ENCODE measurements at regions not wholly inside any gene's neighbourhood (a gene's known extent, or its start where the extent isn't known, plus 50 kb on each side); places are given as distances from the start of the nearest gene placed in this dataset.

DNA sequence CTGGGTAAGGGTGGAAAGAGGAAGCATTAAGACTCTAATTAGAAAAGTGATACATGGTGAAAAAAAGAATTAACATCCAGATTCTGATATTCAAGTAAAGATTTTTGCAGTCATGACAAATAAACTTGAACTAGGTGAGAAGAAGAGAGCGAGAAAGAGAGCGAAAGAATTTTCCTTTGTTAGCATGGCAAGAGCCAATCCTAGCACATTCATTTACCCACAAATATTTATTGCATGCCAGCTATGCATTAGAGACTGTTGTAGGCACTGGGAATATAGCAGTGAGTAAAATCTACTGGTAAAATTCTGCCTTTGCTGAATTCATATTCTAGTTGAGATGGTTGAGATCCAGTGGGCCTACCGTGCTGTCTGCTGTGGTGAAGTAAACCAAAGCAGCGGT, 177.9 kb upstream of the DPH6 start:
- H3K27ac Mint-ChIP-seq (ENCODE audit: unreplicated experiment): peak overlapping the region; percentile 74
- H3K9me3 Mint-ChIP-seq (ENCODE audit: unreplicated experiment): no peaks in the 10 kb centered on the region
- H3K36me3 Mint-ChIP-seq (ENCODE audit: low read depth, unreplicated experiment): no peaks in the 10 kb centered on the region
- no peaks in the 10 kb centered on the region for H3K79me2 ChIP-seq (ENCODE audit: insufficient read depth, low read length)
- no peak overlapping the region for H3K4me2 ChIP-seq (ENCODE audit: low read length)
- TF ChIP-seq, protein P1, sequence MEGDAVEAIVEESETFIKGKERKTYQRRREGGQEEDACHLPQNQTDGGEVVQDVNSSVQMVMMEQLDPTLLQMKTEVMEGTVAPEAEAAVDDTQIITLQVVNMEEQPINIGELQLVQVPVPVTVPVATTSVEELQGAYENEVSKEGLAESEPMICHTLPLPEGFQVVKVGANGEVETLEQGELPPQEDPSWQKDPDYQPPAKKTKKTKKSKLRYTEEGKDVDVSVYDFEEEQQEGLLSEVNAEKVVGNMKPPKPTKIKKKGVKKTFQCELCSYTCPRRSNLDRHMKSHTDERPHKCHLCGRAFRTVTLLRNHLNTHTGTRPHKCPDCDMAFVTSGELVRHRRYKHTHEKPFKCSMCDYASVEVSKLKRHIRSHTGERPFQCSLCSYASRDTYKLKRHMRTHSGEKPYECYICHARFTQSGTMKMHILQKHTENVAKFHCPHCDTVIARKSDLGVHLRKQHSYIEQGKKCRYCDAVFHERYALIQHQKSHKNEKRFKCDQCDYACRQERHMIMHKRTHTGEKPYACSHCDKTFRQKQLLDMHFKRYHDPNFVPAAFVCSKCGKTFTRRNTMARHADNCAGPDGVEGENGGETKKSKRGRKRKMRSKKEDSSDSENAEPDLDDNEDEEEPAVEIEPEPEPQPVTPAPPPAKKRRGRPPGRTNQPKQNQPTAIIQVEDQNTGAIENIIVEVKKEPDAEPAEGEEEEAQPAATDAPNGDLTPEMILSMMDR (IDR thresholded peaks at IDR 0.05; ENCODE audit: insufficient read depth, low read depth, low read length): no peak
- TF ChIP-seq EZH2 (IDR thresholded peaks at IDR 0.05; ENCODE audit: insufficient read depth, low read length): no peak
- no peak overlapping the region for H3K9ac ChIP-seq (ENCODE audit: low read length)
- H3K27me3 Mint-ChIP-seq (ENCODE audit: low read depth, unreplicated experiment): no peaks in the 10 kb centered on the region
- H3K4me1 Mint-ChIP-seq (ENCODE audit: low read depth, unreplicated experiment): peaks cover 27% of the 10 kb centered on the region
- FAIRE-seq (no peak), DNase-seq (ENCODE audit: low read depth) (peak; percentile 51)
- no peak overlapping the region for H2AFZ ChIP-seq (ENCODE audit: low read depth, low read length)
- peaks cover 14% of the 10 kb centered on the region for H3K4me1 ChIP-seq (ENCODE audit: insufficient read depth, low read length)
- H3K9me3 ChIP-seq (ENCODE audit: insufficient read depth, low read depth, low read length): no peaks in the 10 kb centered on the region
- no peaks in the 10 kb centered on the region for H3K27me3 ChIP-seq (ENCODE audit: insufficient read depth, low read length)
- no peaks in the 10 kb centered on the region for H4K20me1 ChIP-seq (ENCODE audit: insufficient read depth, low read length)
- H3K4me3 Mint-ChIP-seq (ENCODE audit: unreplicated experiment): no peak overlapping the region
- H3K36me3 ChIP-seq (ENCODE audit: insufficient read depth, low read length): no peaks in the 10 kb centered on the region
- peak overlapping the region; percentile 40 for H3K27ac ChIP-seq (ENCODE audit: low read depth, low read length)
- no peak overlapping the region for H3K4me3 ChIP-seq (ENCODE audit: insufficient read depth, low read depth, low read length)

DNA sequence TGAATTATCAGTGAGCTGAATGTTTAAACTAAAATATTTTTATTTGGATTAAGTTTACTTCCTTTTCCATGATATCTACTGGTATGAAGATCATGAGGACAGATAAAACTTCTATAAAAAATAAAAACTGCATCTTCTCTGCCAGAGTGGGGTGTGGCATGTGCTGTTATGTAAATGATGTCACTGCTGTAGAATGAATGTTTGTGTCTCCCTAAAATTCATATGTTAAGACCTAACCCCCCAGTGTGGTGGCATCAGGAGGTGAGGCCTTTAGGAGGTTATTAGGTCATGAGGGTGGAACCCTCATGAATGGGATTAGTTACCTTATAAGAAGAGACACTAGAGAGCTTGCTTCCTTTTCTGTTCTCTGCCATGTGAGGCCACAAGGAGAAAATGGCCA, 178.7 kb upstream of the DPH6 start:
- no peaks in the 10 kb centered on the region for H3K27me3 Mint-ChIP-seq (ENCODE audit: low read depth, unreplicated experiment)
- TF ChIP-seq, protein P1 (IDR thresholded peaks at IDR 0.05; ENCODE audit: insufficient read depth, low read depth, low read length): no peak
- no peak for TF ChIP-seq EZH2 (IDR thresholded peaks at IDR 0.05; ENCODE audit: insufficient read depth, low read length)
- no peaks in the 10 kb centered on the region for H3K36me3 Mint-ChIP-seq (ENCODE audit: low read depth, unreplicated experiment)
- no peak overlapping the region for H3K9ac ChIP-seq (ENCODE audit: low read length)
- no peak overlapping the region for H3K27ac ChIP-seq (ENCODE audit: low read depth, low read length)
- H3K79me2 ChIP-seq (ENCODE audit: insufficient read depth, low read length): no peaks in the 10 kb centered on the region
- H3K4me3 ChIP-seq (ENCODE audit: insufficient read depth, low read depth, low read length): no peak overlapping the region
- DNase-seq (ENCODE audit: low read depth): no peak
- H3K4me3 Mint-ChIP-seq (ENCODE audit: unreplicated experiment): no peak overlapping the region
- peaks cover 14% of the 10 kb centered on the region for H3K4me1 ChIP-seq (ENCODE audit: insufficient read depth, low read length)
- no peaks in the 10 kb centered on the region for H3K36me3 ChIP-seq (ENCODE audit: insufficient read depth, low read length)
- H3K27me3 ChIP-seq (ENCODE audit: insufficient read depth, low read length): no peaks in the 10 kb centered on the region
- H3K9me3 Mint-ChIP-seq (ENCODE audit: unreplicated experiment): no peaks in the 10 kb centered on the region
- no peak for FAIRE-seq
- H3K4me1 Mint-ChIP-seq (ENCODE audit: low read depth, unreplicated experiment): peaks cover 26% of the 10 kb centered on the region
- H3K9me3 ChIP-seq (ENCODE audit: insufficient read depth, low read depth, low read length): no peaks in the 10 kb centered on the region
- no peaks in the 10 kb centered on the region for H4K20me1 ChIP-seq (ENCODE audit: insufficient read depth, low read length)
- peak overlapping the region; percentile 74 for H3K27ac Mint-ChIP-seq (ENCODE audit: unreplicated experiment)
- no peak overlapping the region for H3K4me2 ChIP-seq (ENCODE audit: low read length)
- no peak overlapping the region for H2AFZ ChIP-seq (ENCODE audit: low read depth, low read length)

DNA sequence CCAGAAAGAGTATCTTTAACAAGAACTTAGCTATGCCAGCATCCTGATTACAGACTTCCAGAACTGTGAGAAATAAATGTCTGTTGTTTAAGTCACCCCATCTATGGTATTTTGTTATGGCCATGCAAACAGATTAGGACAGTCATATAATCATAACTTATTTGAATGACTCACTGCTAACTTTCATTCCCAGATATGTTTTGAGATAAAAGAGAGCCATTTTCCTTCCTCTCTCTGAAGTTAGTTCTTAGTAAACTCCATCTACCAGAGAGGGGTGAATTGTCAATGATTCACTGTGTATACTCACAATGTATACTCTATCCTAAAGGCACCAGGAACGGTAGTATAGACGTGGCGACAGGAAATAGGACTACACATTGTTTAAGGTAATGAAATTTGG, 179.4 kb upstream of the DPH6 start:
- DNase-seq (ENCODE audit: low read depth): peak; percentile 78
- FAIRE-seq: peak; percentile 43

More for the DNA sequence above, 179.4 kb upstream of the DPH6 start:
- Histone ChIP-seq H3K4me1 (ENCODE audit: insufficient read depth, low read length) (peaks cover 8% of the 10 kb centered on the region), H2AFZ (ENCODE audit: low read depth, low read length) (peak overlapping the region; percentile 21), H3K4me2 (ENCODE audit: low read length) (no peak overlapping the region), H3K9me3 (ENCODE audit: insufficient read depth, low read depth, low read length) (no peaks in the 10 kb centered on the region), H3K9ac (ENCODE audit: low read length) (peak overlapping the region; percentile 13), H4K20me1 (ENCODE audit: insufficient read depth, low read length) (no peaks in the 10 kb centered on the region), H3K4me3 (ENCODE audit: insufficient read depth, low read depth, low read length) (no peak overlapping the region), H3K36me3 (ENCODE audit: insufficient read depth, low read length) (no peaks in the 10 kb centered on the region), H3K27ac (ENCODE audit: low read depth, low read length) (peak overlapping the region; percentile 65), H3K27me3 (ENCODE audit: insufficient read depth, low read length) (no peaks in the 10 kb centered on the region), H3K79me2 (ENCODE audit: insufficient read depth, low read length) (no peaks in the 10 kb centered on the region)
- H3K27me3 Mint-ChIP-seq (ENCODE audit: low read depth, unreplicated experiment): no peaks in the 10 kb centered on the region
- TF ChIP-seq, protein P1 (IDR thresholded peaks at IDR 0.05; ENCODE audit: insufficient read depth, low read depth, low read length): no peak
- TF ChIP-seq EZH2 (IDR thresholded peaks at IDR 0.05; ENCODE audit: insufficient read depth, low read length): no peak
- no peak overlapping the region for H3K27ac Mint-ChIP-seq (ENCODE audit: unreplicated experiment)
- H3K9me3 Mint-ChIP-seq (ENCODE audit: unreplicated experiment): no peaks in the 10 kb centered on the region
- no peaks in the 10 kb centered on the region for H3K36me3 Mint-ChIP-seq (ENCODE audit: low read depth, unreplicated experiment)
- no peak overlapping the region for H3K4me3 Mint-ChIP-seq (ENCODE audit: unreplicated experiment)
- H3K4me1 Mint-ChIP-seq (ENCODE audit: low read depth, unreplicated experiment): peaks cover 21% of the 10 kb centered on the region

Measured in astrocyte (in vitro differentiated cells and primary cell).